Naive thymus-derived CD4-positive, alpha-beta T cell (primary cell): ENCODE measurements at regions not wholly inside any gene's neighbourhood (a gene's known extent, or its start where the extent isn't known, plus 50 kb on each side); places are given as distances from the start of the nearest gene placed in this dataset.

Source experiments
- ATAC-seq: fragments of 150-1000 bp; cut with Tn5 transposase; 2 replicates; pipeline ENCODE4 v1.10.0; 2021; ENCODE audit warnings: mild to moderate bottlenecking, moderate library complexity
- CTCF ChIA-PET: fragments of 350-600 bp; sonication (Branson Sonifier 250); formaldehyde crosslinking; loops from one replicate; lab custom pipeline; 2021; ENCODE audit warnings: antibody characterized with exemption; lab: Charles Lee
- POLR2A ChIA-PET: fragments of 350-600 bp; sonication (Branson Sonifier 250); formaldehyde crosslinking; loops from one replicate; lab custom pipeline; 2021; ENCODE audit warnings: antibody characterized with exemption, inconsistent platforms; lab: Charles Lee
- DNase-seq, 9 donors: peaks; one replicate each; pipeline versions ENCODE4 v3.0.0 to v3.0.0-alpha.2; 2020 to 2022; ENCODE audit warnings: mixed read lengths in 1 of 9
- H3K27ac ChIP-seq: one replicate; pipeline ENCODE4 v1.7.0; 2013; ENCODE audit warnings: mild to moderate bottlenecking, low read depth, low read length, moderate library complexity
- H3K27me3 ChIP-seq, 2 donors: one replicate each; pipeline ENCODE4 v1.7.0; 2013; ENCODE audit warnings: low read length in 2 of 2, mild to moderate bottlenecking in 2 of 2, moderate library complexity in 2 of 2; ENCODE audit not compliant: control insufficient read depth in 2 of 2, insufficient read depth in 2 of 2
- H3K36me3 ChIP-seq, 3 experiments: 1 replicate in 2 of 3; 2 replicates in 1 of 3; pipeline ENCODE4 v1.7.0; 2013; ENCODE audit warnings: low read length in 3 of 3, mild to moderate bottlenecking in 3 of 3, moderate library complexity in 1 of 3; ENCODE audit not compliant: insufficient read depth in 3 of 3, control insufficient read depth in 2 of 3
- H3K4me1 ChIP-seq, 2 donors: one replicate each; pipeline ENCODE4 v1.7.0; 2013; ENCODE audit warnings: low read length in 2 of 2, mild to moderate bottlenecking in 2 of 2, moderate library complexity in 1 of 2; ENCODE audit not compliant: control insufficient read depth in 2 of 2, insufficient read depth in 2 of 2
- H3K4me3 ChIP-seq: 2 replicates; pipeline ENCODE4 v1.7.0; 2013; ENCODE audit warnings: mild to moderate bottlenecking, low read length
- H3K9me3 ChIP-seq, 3 experiments: 1 replicate in 2 of 3; 2 replicates in 1 of 3; pipeline ENCODE4 v1.7.0; 2013; ENCODE audit warnings: low read length in 3 of 3; ENCODE audit not compliant: control insufficient read depth in 2 of 3
- H3K27ac Mint-ChIP-seq, 9 donors: one replicate each; pipeline ENCODE4 v1.8.0; 2020 to 2022; ENCODE audit warnings: mixed read lengths in 9 of 9, mild to moderate bottlenecking in 8 of 9, moderate library complexity in 5 of 9, inconsistent platforms in 2 of 9
- H3K27me3 Mint-ChIP-seq, 5 donors: one replicate each; pipeline ENCODE4 v1.8.0; 2021 to 2022; ENCODE audit warnings: mixed read lengths in 5 of 5, mild to moderate bottlenecking in 1 of 5
- H3K36me3 Mint-ChIP-seq, 5 donors: one replicate each; pipeline ENCODE4 v1.8.0; 2020 to 2022; ENCODE audit warnings: mixed read lengths in 5 of 5, mild to moderate bottlenecking in 3 of 5, inconsistent platforms in 1 of 5
- H3K4me1 Mint-ChIP-seq, 7 donors: one replicate each; pipeline ENCODE4 v1.8.0; 2020 to 2022; ENCODE audit warnings: mixed read lengths in 7 of 7, mild to moderate bottlenecking in 3 of 7, inconsistent platforms in 1 of 7
- H3K4me3 Mint-ChIP-seq, 10 donors: one replicate each; pipeline ENCODE4 v1.8.0; 2020 to 2022; ENCODE audit warnings: mild to moderate bottlenecking in 10 of 10, mixed read lengths in 10 of 10, moderate library complexity in 6 of 10, inconsistent platforms in 2 of 10
- H3K9me3 Mint-ChIP-seq, 11 donors: one replicate each; pipeline ENCODE4 v1.8.0; 2020 to 2022; ENCODE audit warnings: mixed read lengths in 11 of 11, mild to moderate bottlenecking in 4 of 11, inconsistent platforms in 1 of 11, moderate library complexity in 1 of 11
- intact Hi-C, 2 donors: fragments of 100-400 bp; cut with micrococcal nuclease; formaldehyde crosslinking; loops; one replicate each; pipeline ENCODE4 v1.15.1; 2023

- intact Hi-C loops = no loop called here
- Mint-ChIP-seq H3K9me3 (peaks cover 0 to 7% (median 0%) of the 10 kb centered on the region in 11 donors), H3K4me3 (no peak overlapping the region), H3K36me3 (no peaks in the 10 kb centered on the region), H3K27me3 (peaks cover 0 to 4% (median 0%) of the 10 kb centered on the region in 5 donors), H3K4me1 (no peaks in the 10 kb centered on the region), H3K27ac (no peak overlapping the region)
- no peaks in the 10 kb centered on the region for H3K9me3 ChIP-seq
- H3K4me3 ChIP-seq = no peak overlapping the region
- H3K4me1 ChIP-seq = no peaks in the 10 kb centered on the region
- H3K36me3 ChIP-seq = no peaks in the 10 kb centered on the region
- POLR2A ChIA-PET = no interaction called here
- CTCF ChIA-PET = no interaction called here
- no peak overlapping the region for H3K27ac ChIP-seq
- no peaks in the 10 kb centered on the region for H3K27me3 ChIP-seq
- DNase-seq (no peak), ATAC-seq (no peak)
Measured at GRCh38 chrX:17206584-17206983, 168.4 kb upstream of the NHS start.

GRCh38 chrX:17214962-17215361, 160.0 kb upstream of the NHS start:
- Mint-ChIP-seq H3K4me3 (no peak overlapping the region), H3K36me3 (no peaks in the 10 kb centered on the region), H3K27me3 (peaks cover 0 to 16% (median 10%) of the 10 kb centered on the region in 5 donors), H3K9me3 (peaks cover 0 to 20% (median 8%) of the 10 kb centered on the region in 11 donors), H3K27ac (no peak overlapping the region), H3K4me1 (no peaks in the 10 kb centered on the region)
- Histone ChIP-seq H3K4me1 (no peaks in the 10 kb centered on the region), H3K4me3 (no peak overlapping the region), H3K9me3 (no peaks in the 10 kb centered on the region), H3K36me3 (no peaks in the 10 kb centered on the region), H3K27me3 (no peaks in the 10 kb centered on the region), H3K27ac (no peak overlapping the region)
- intact Hi-C loops = no loop called here
- ATAC-seq (no peak), DNase-seq (no peak)
- ChIA-PET POLR2A (no interaction called here), CTCF (no interaction called here)

GRCh38 chrX:17226736-17227135, 148.3 kb upstream of the NHS start:
- H3K36me3 ChIP-seq = no peaks in the 10 kb centered on the region
- DNase-seq = no peak
- Mint-ChIP-seq H3K4me1 (no peaks in the 10 kb centered on the region), H3K36me3 (no peaks in the 10 kb centered on the region), H3K9me3 (peaks cover 0 to 4% (median 0%) of the 10 kb centered on the region in 11 donors), H3K27me3 (peaks cover 0 to 11% (median 0%) of the 10 kb centered on the region in 5 donors), H3K27ac (no peak overlapping the region), H3K4me3 (no peak overlapping the region)
- H3K9me3 ChIP-seq = no peaks in the 10 kb centered on the region
- CTCF ChIA-PET = interaction anchor here (0.6 kb wide), 1 partner anchor 345 kb away, joined by 3 read pairs; no protein-coding TSS in a partner anchor
- H3K27ac ChIP-seq = no peak overlapping the region
- H3K4me3 ChIP-seq = no peak overlapping the region
- intact Hi-C loops = no loop called here
- H3K4me1 ChIP-seq = no peaks in the 10 kb centered on the region
- POLR2A ChIA-PET = no interaction called here
- no peaks in the 10 kb centered on the region for H3K27me3 ChIP-seq
- no peak for ATAC-seq

GRCh38 chrX:17237146-17237545, 137.9 kb upstream of the NHS start:
- no peaks in the 10 kb centered on the region for H3K36me3 Mint-ChIP-seq
- H3K27ac ChIP-seq = no peak overlapping the region
- H3K4me1 Mint-ChIP-seq = no peaks in the 10 kb centered on the region
- no peaks in the 10 kb centered on the region for H3K4me1 ChIP-seq
- DNase-seq = no peak
- no peak overlapping the region for H3K4me3 Mint-ChIP-seq
- no peak overlapping the region for H3K27ac Mint-ChIP-seq
- no peaks in the 10 kb centered on the region for H3K36me3 ChIP-seq
- ATAC-seq = no peak
- no peak overlapping the region for H3K4me3 ChIP-seq
- intact Hi-C loops = no loop called here
- H3K9me3 ChIP-seq = no peaks in the 10 kb centered on the region
- H3K27me3 ChIP-seq = no peaks in the 10 kb centered on the region
- H3K27me3 Mint-ChIP-seq = peaks cover 0 to 12% (median 5%) of the 10 kb centered on the region in 5 donors
- ChIA-PET POLR2A (no interaction called here), CTCF (no interaction called here)
- H3K9me3 Mint-ChIP-seq = peaks cover 0 to 1% (median 0%) of the 10 kb centered on the region in 11 donors

- ChIA-PET POLR2A (no interaction called here), CTCF (interaction anchor here (1.2 to 1.4 kb wide), 2 partner anchors 447 to 450 kb away, joined by 4 to 8 read pairs; no protein-coding TSS in a partner anchor)
- no peaks in the 10 kb centered on the region for H3K36me3 ChIP-seq
- no peaks in the 10 kb centered on the region for H3K4me1 ChIP-seq
- H3K4me1 Mint-ChIP-seq = no peaks in the 10 kb centered on the region
- H3K9me3 Mint-ChIP-seq = no peaks in the 10 kb centered on the region
- no peak overlapping the region for H3K4me3 Mint-ChIP-seq
- no peak overlapping the region for H3K27ac ChIP-seq
- H3K27ac Mint-ChIP-seq = no peak overlapping the region
- H3K9me3 ChIP-seq = no peaks in the 10 kb centered on the region
- DNase-seq (peak in 6 of 9 donors; percentile 7 to 34 (median 17)), ATAC-seq (peak; percentile 36)
- no peak overlapping the region for H3K4me3 ChIP-seq
- H3K27me3 ChIP-seq = no peaks in the 10 kb centered on the region
- no peaks in the 10 kb centered on the region for H3K36me3 Mint-ChIP-seq
- peaks cover 0 to 11% (median 0%) of the 10 kb centered on the region in 5 donors for H3K27me3 Mint-ChIP-seq
- intact Hi-C loops = loop anchor here in 1 of 2 donors (10.0 kb wide), 1 partner anchor 1132 kb away; no protein-coding TSS in a partner anchor
Measured at GRCh38 chrX:17242470-17242869, 132.5 kb upstream of the NHS start.

- Histone ChIP-seq H3K4me3 (no peak overlapping the region), H3K36me3 (no peaks in the 10 kb centered on the region), H3K27ac (no peak overlapping the region), H3K4me1 (no peaks in the 10 kb centered on the region), H3K9me3 (no peaks in the 10 kb centered on the region), H3K27me3 (no peaks in the 10 kb centered on the region)
- CTCF ChIA-PET = no interaction called here
- no peak for ATAC-seq
- H3K4me1 Mint-ChIP-seq = no peaks in the 10 kb centered on the region
- peaks cover 0 to 16% (median 0%) of the 10 kb centered on the region in 5 donors for H3K27me3 Mint-ChIP-seq
- no peak overlapping the region for H3K27ac Mint-ChIP-seq
- no peaks in the 10 kb centered on the region for H3K36me3 Mint-ChIP-seq
- intact Hi-C loops = loop anchor here in 1 of 2 donors (10.0 kb wide), 1 partner anchor 1128 kb away; no protein-coding TSS in a partner anchor
- POLR2A ChIA-PET = no interaction called here
- no peak for DNase-seq
- no peak overlapping the region for H3K4me3 Mint-ChIP-seq
- H3K9me3 Mint-ChIP-seq = peaks cover 0 to 2% (median 0%) of the 10 kb centered on the region in 11 donors
Measured at GRCh38 chrX:17247144-17247543, 127.9 kb upstream of the NHS start.

GRCh38 chrX:17262123-17262522, 112.9 kb upstream of the NHS start:
- H3K27ac ChIP-seq = no peak overlapping the region
- intact Hi-C loops = no loop called here
- no peaks in the 10 kb centered on the region for H3K4me1 ChIP-seq
- ChIA-PET POLR2A (no interaction called here), CTCF (no interaction called here)
- ATAC-seq (no peak), DNase-seq (no peak)
- Mint-ChIP-seq H3K36me3 (peaks cover 0 to 5% (median 0%) of the 10 kb centered on the region in 5 donors), H3K27ac (peak overlapping the region in 1 of 9 donors; percentile 8), H3K4me1 (no peaks in the 10 kb centered on the region), H3K4me3 (no peak overlapping the region), H3K9me3 (peaks cover 0 to 33% (median 9%) of the 10 kb centered on the region in 11 donors), H3K27me3 (peaks cover 0 to 9% (median 4%) of the 10 kb centered on the region in 5 donors)
- no peaks in the 10 kb centered on the region for H3K36me3 ChIP-seq
- H3K27me3 ChIP-seq = no peaks in the 10 kb centered on the region
- no peak overlapping the region for H3K4me3 ChIP-seq
- H3K9me3 ChIP-seq = no peaks in the 10 kb centered on the region
